ENCODE measurements at regions not wholly inside any gene's neighbourhood (a gene's known extent, or its start where the extent isn't known, plus 50 kb on each side); places are given as distances from the start of the nearest gene placed in this dataset.

DNA sequence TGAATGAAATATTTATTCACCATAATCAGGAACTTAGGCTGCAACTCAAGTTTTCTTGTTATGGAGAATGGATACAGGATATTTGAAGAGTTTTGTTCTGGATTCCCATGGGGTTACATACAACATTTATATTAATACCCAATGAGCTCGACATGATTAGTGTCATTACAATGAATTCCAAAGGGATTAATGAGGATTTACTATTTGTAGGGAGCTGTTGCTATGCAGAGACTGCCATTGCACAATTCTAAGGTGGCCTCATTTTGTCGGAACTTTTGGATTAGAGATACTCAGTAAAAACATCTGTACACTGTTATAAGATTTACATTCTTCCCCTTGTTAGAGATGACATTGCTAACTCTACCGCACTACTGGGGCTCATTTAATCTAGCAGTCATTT is 586.8 kb upstream of the MAP3K7 start:
- TF ChIP-seq GATA3 (IDR thresholded peaks at IDR 0.05; ENCODE audit: low read depth, low read length), result no peak
- TF ChIP-seq GATA2 (IDR thresholded peaks at IDR 0.05; ENCODE audit: low read depth, low read length), result no peak
